Neutrophil (primary cell): ENCODE measurements at regions not wholly inside any gene's neighbourhood (a gene's known extent, or its start where the extent isn't known, plus 50 kb on each side); places are given as distances from the start of the nearest gene placed in this dataset.
"Not testable (repeated sequence)": the region's sequence is repeated elsewhere in the genome, so short reads cannot be mapped to it uniquely, and the experiment has no call there.

ENCODE experiments used
- H3K27ac ChIP-seq: fragments of 200-600 bp; sonication (generic); 2 replicates; pipeline ENCODE4 v1.5.1; 2016; ENCODE audit warnings: mild to moderate bottlenecking, moderate library complexity
- H3K27me3 ChIP-seq: fragments of 200-600 bp; sonication (generic); 2 replicates; pipeline ENCODE4 v1.6.0; 2016; ENCODE audit warnings: mild to moderate bottlenecking
- H3K36me3 ChIP-seq: fragments of 200-600 bp; sonication (generic); 2 replicates; pipeline ENCODE4 v1.5.1; 2017
- H3K4me1 ChIP-seq, 2 experiments: fragments of 200-600 bp in 1 of 2; sonication (generic) in 1 of 2; 1 replicate in 1 of 2; 2 replicates in 1 of 2; pipeline versions ENCODE4 v1.5.1 to v1.6.1; 2013 to 2016; ENCODE audit warnings: low read depth in 1 of 2, low read length in 1 of 2, mild to moderate bottlenecking in 1 of 2, moderate library complexity in 1 of 2; ENCODE audit not compliant: control insufficient read depth in 1 of 2, insufficient read depth in 1 of 2
- H3K4me3 ChIP-seq, 2 experiments: fragments of 200-600 bp in 1 of 2; sonication (generic) in 1 of 2; 1 replicate in 1 of 2; 2 replicates in 1 of 2; pipeline ENCODE4 v1.5.1; 2013 to 2016; ENCODE audit warnings: low read depth in 1 of 2, low read length in 1 of 2, mild to moderate bottlenecking in 1 of 2, moderate library complexity in 1 of 2
- H3K9me3 ChIP-seq: fragments of 200-600 bp; sonication (generic); 2 replicates; pipeline ENCODE4 v1.5.1; 2016
- CTCF ChIP-seq: fragments of 200-600 bp; sonication (generic); IDR thresholded peaks from 2 replicates; pipeline ENCODE4 v1.5.1; 2016; ENCODE audit warnings: antibody characterized with exemption

GRCh38 chr16:35599429-35600160 is 2140.2 kb downstream of the TP53TG3F start:
- no peak for TF ChIP-seq CTCF
- Histone ChIP-seq H3K36me3 (no peaks in the 10 kb centered on the region), H3K4me3 (no peak overlapping the region), H3K9me3 (no peaks in the 10 kb centered on the region), H3K27me3 (no peaks in the 10 kb centered on the region), H3K4me1 (no peaks in the 10 kb centered on the region), H3K27ac (no peak overlapping the region)

GRCh38 chr16:35600161-35600555 is 2140.7 kb downstream of the TP53TG3F start:
- H3K27me3 ChIP-seq, H3K36me3 ChIP-seq, H3K4me1 ChIP-seq, H3K27ac ChIP-seq, H3K4me3 ChIP-seq, H3K9me3 ChIP-seq: not testable (repeated sequence)

GRCh38 chr16:35602116-35602515 is 2142.7 kb downstream of the TP53TG3F start:
- TF ChIP-seq CTCF = no peak
- Histone ChIP-seq H3K9me3 (no peaks in the 10 kb centered on the region), H3K36me3 (no peaks in the 10 kb centered on the region), H3K4me1 (no peaks in the 10 kb centered on the region), H3K4me3 (no peak overlapping the region), H3K27ac (no peak overlapping the region), H3K27me3 (no peaks in the 10 kb centered on the region)

GRCh38 chr16:35603371-35603770 is 2144.0 kb downstream of the TP53TG3F start:
- H3K27me3 ChIP-seq, H3K4me3 ChIP-seq, H3K27ac ChIP-seq, H3K4me1 ChIP-seq, H3K36me3 ChIP-seq, H3K9me3 ChIP-seq: not testable (repeated sequence)

GRCh38 chr16:35605921-35606320 is 2146.5 kb downstream of the TP53TG3F start:
- no peaks in the 10 kb centered on the region for H3K9me3 ChIP-seq

GRCh38 chr16:35614883-35615282 is 2155.5 kb downstream of the TP53TG3F start:
- H3K4me3 ChIP-seq, H3K27ac ChIP-seq, H3K4me1 ChIP-seq, H3K36me3 ChIP-seq, H3K27me3 ChIP-seq: not testable (repeated sequence)
- peaks cover 12% of the 10 kb centered on the region for H3K9me3 ChIP-seq

More at GRCh38 chr16:35605921-35606320, 2146.5 kb downstream of the TP53TG3F start:
- no peaks in the 10 kb centered on the region for H3K4me1 ChIP-seq
- no peak overlapping the region for H3K4me3 ChIP-seq
- TF ChIP-seq CTCF = no peak
- H3K36me3 ChIP-seq = no peaks in the 10 kb centered on the region
- no peak overlapping the region for H3K27ac ChIP-seq
- no peaks in the 10 kb centered on the region for H3K27me3 ChIP-seq

- H3K9me3 ChIP-seq = peaks cover 12% of the 10 kb centered on the region
- H3K36me3 ChIP-seq, H3K4me3 ChIP-seq, H3K4me1 ChIP-seq, H3K27ac ChIP-seq, H3K27me3 ChIP-seq: not testable (repeated sequence)
Observed at GRCh38 chr16:35619176-35619575, 2159.8 kb downstream of the TP53TG3F start.
